ENCODE measurements at regions not wholly inside any gene's neighbourhood (a gene's known extent, or its start where the extent isn't known, plus 50 kb on each side); places are given as distances from the start of the nearest gene placed in this dataset.
"Not testable (repeated sequence)": the region's sequence is repeated elsewhere in the genome, so short reads cannot be mapped to it uniquely, and the experiment has no call there.

GRCh38 chr5:176061269-176061622 is 93.1 kb upstream of the THOC3 start:
- DNase-seq: not testable (repeated sequence)

DNA sequence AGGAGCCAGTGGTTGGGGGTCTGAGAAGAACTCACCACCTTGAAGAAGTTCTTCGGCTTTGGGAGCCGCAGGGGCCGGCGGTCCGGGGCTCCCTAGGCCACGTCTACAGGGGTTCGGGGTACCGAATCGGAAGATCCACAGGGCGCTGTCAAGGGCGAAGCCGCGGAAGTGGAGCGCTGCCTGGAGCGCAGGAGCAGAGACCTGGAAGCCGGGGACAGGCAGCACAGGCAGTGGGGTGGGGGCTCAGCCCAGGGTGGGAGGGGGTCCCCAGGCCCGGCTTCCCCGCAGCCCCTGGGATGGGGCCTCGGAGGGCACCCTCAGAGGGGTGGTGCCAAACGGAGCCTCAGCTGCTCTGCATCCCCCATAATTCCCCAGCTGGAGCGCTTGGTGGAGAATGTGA is 93.5 kb upstream of the THOC3 start:
- not testable (repeated sequence) for DNase-seq

- DNase-seq: not testable (repeated sequence)
Observed at GRCh38 chr5:176066262-176066945, 98.3 kb upstream of the THOC3 start.

DNA sequence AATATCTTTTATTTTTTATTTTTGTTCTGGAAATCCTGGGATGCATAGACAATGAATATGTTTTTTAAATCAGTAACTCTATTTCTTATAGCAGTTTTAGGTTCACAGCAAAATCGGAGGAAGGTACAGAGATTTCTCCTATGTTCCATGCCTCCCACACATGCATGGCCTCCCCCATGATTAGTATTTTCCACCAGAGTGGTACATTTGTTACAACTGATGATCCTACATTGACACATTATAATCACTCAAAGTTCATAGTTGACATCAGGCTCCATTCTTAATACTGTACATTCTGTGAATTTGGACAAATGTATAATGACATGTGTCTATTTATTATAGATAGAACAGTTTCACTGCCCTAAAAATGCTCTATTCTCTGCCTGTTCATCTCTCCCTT is 99.0 kb upstream of the THOC3 start:
- not testable (repeated sequence) for DNase-seq

DNA sequence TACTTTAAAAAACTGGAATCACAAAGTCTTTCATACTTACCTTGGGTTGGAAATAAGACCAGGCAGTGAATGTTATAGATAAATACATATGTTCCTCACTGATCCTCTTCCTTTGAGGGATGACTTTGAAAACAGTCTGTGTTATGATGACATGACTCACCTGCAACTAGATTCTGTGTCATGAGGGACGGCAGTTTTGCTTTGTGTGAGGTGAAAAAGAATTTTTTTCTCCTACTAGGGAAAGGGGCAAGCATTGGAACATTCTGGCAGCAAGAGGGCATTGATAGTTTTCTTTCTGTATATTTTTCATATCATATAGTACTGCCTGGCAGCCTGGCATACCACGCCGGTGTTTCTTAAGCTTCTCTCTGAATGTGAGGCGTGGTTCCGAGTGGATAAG is 99.8 kb upstream of the THOC3 start:
- DNase-seq: not testable (repeated sequence)

DNA sequence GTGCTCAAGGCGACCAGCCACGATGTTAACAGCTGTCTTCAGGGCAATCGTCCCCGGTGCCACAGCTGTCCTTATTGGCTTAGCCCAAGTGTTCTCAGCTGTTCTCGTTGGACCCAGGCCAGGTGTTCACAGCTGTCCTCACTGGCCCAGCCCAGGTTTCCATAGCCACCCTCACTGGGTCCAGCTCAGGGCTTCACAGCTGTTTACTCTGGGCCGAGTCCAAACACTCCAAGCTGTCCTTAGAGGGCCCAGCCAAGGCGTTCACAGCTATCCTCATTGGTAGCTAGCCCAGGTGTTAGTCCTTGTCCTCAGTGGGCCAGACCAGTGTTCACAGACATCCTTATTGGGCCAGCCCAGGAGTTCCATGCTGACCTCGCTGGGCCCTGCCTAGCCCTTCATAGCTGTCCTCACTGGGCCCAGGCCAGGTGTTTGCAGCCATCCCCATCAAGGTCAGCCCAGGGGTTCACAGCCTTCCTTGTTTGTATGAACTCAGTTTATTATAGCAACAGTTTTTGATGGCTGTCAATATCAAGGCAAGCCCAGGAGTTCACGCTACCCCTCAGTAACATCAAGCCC is 106.0 kb upstream of the THOC3 start:
- DNase-seq: not testable (repeated sequence)

- not testable (repeated sequence) for DNase-seq
Observed at GRCh38 chr5:176083717-176084116, 115.6 kb upstream of the THOC3 start.

- not testable (repeated sequence) for DNase-seq
Observed at GRCh38 chr5:176103083-176103482, 135.0 kb upstream of the THOC3 start.

- not testable (repeated sequence) for DNase-seq
Observed at GRCh38 chr5:176112888-176113287, 125.3 kb upstream of the SIMC1 start.

GRCh38 chr5:176113673-176114335 is 124.4 kb upstream of the SIMC1 start:
- not testable (repeated sequence) for DNase-seq

DNA sequence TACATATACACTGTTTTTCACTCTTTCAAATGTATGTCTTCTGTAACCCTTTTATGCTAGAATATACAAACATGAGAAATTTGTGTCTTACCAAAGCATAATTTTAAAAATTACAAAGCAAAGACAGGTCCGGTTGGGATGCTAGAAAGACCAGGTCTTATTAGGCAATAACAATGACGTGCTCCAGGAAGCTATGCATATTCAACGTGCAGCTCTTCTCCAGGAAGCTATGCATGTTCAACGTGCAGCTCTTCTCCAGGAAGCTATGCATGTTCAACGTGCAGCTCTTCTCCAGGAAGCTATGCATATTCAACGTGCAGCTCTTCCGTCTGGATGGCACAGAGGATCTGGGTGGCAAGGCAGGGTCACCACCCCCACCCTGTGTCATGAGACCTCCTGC is 123.4 kb upstream of the SIMC1 start:
- DNase-seq: not testable (repeated sequence)

GRCh38 chr5:176117699-176118238 is 120.5 kb upstream of the SIMC1 start:
- not testable (repeated sequence) for DNase-seq

GRCh38 chr5:176122361-176122760 is 115.9 kb upstream of the SIMC1 start:
- not testable (repeated sequence) for DNase-seq

DNA sequence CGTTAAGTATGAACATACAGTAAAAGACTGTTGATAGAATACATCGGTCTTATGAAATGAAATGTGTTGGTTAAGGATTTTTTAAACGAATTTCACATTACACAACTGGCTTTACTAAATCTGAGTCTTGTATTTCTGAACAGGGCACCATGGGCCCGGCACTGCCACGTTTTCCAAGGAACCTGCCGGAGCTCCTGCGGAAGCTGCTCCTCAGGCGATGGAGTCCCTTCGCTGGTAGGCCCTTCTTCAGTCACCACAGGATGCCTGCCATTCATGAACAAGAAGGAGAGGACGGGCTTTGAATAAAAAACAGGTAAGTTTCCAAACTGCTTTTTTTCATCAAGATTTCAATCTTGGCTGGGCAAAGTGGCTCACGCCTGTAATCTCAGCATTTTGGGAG is 114.1 kb upstream of the SIMC1 start:
- DNase-seq: not testable (repeated sequence)

- DNase-seq: no peak
Observed at GRCh38 chr5:176131771-176132170, 106.5 kb upstream of the SIMC1 start.

DNA sequence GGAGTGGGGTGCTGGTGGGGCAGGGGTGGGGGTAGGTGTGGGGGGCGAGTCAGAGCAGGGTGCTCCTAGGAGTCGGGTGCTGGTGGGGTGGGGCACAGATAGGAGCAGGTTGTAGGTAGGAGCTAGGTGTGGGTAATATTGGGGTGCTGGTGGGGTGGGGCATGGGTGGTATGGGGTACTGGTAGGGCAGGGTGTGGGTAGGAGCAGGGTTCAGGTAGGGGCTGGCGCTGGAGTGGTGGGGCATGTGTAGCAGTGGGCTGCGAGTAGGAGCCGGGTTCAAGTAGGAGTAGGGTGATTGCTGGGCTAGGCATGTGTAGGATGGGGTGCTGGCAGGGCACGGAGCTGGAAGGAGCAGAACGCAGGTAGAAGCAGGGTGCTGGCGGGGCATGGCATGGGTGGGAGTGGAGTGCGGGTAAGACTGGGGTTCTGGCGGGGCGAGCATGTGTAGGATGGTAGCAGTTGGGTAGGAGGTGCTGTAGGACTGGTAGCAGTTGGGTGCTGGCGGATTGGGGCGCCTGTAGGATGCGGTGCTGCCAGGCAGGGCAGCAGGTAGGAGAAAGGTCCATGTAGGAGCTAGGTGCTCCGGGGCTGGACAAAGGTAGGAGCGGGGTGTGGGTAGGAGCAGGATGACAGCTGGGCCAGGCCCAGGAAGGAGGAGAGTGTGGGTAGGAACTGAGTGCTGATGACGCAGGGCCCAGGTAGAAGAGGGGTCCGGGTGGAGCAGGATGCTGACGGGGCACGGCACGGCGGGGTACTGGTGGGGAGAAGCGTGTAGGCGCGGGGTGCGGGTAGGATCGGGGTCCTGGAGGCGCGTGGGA is 105.5 kb upstream of the SIMC1 start:
- DNase-seq: no peak

GRCh38 chr5:176133289-176133870 is 104.8 kb upstream of the SIMC1 start:
- DNase-seq: no peak

DNA sequence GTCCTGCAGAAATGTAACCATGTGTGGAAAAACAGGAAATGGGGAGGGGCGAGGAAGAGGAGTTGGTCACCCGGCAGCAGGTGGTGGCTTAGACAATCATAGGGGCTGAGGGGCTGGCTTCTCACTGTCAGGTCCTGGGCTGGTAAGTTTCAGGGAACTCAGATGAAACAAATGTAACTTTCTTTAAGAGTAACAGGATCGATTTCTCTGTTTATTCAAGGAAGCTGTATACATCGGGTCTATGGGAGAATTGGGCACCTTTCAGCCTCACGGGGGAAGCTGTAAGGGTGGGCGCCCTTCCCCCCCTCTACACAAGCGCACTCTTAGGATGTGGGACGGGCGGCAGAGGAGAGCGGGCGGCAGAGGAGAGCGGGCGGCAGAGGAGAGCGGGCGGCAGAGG is 104.3 kb upstream of the SIMC1 start:
- DNase-seq: no peak

GRCh38 chr5:176134529-176135223 is 103.5 kb upstream of the SIMC1 start:
- peak in 1 of 2 experiments; percentile 4 for DNase-seq

DNA sequence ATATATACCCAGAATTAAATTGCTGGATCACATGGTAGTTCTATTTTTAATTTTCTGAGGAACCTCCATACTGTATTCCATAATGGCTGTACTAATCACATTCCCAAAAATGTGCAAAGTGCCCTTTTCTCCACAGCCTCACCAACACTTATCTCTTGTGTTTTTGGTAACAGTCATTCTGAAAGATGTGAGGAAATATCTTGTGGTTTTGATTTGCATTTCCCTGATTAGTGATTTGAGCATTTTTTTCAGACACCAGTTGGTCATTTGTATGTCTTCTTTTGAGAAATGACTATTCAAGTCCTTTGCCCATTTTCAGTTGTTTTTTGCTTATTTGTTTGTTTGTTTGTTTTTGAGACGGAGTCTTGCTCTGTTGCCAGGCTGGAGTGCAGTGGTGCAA is 98.1 kb upstream of the SIMC1 start:
- not testable (repeated sequence) for DNase-seq

- no peak for DNase-seq
Observed at GRCh38 chr5:176144508-176144907, 93.7 kb upstream of the SIMC1 start.

- DNase-seq: not testable (repeated sequence)
Observed at GRCh38 chr5:176149948-176150347, 88.3 kb upstream of the SIMC1 start.
